Endodermal cell (in vitro differentiated cells): ENCODE measurements at regions not wholly inside any gene's neighbourhood (a gene's known extent, or its start where the extent isn't known, plus 50 kb on each side); places are given as distances from the start of the nearest gene placed in this dataset.

ENCODE experiments used
- DNase-seq: peaks from one replicate; pipeline ENCODE4 v3.0.0-alpha.2; 2017
- H3K27ac ChIP-seq: 2 replicates; pipeline ENCODE4 v1.5.1; 2013; ENCODE audit warnings: mild to moderate bottlenecking, low read depth, low read length, moderate library complexity
- H3K27me3 ChIP-seq: 2 replicates; pipeline ENCODE4 v1.6.1; 2013; ENCODE audit warnings: mild to moderate bottlenecking, low read length, moderate library complexity; ENCODE audit not compliant: insufficient read depth, control insufficient read depth, poor library complexity, severe bottlenecking
- H3K36me3 ChIP-seq: 2 replicates; pipeline ENCODE4 v1.7.0; 2013; ENCODE audit warnings: mild to moderate bottlenecking, low read length, moderate library complexity; ENCODE audit not compliant: control insufficient read depth, insufficient read depth
- H3K4me1 ChIP-seq: one replicate; pipeline ENCODE4 v1.7.0; 2013; ENCODE audit warnings: low read length; ENCODE audit not compliant: control insufficient read depth, insufficient read depth
- H3K4me3 ChIP-seq: 2 replicates; pipeline ENCODE4 v1.5.1; 2013; ENCODE audit warnings: mild to moderate bottlenecking, low read length, moderate library complexity
- H3K9ac ChIP-seq: 2 replicates; pipeline ENCODE4 v1.6.1; 2013; ENCODE audit warnings: mild to moderate bottlenecking, low read length, moderate library complexity; ENCODE audit not compliant: poor library complexity, severe bottlenecking; ENCODE audit errors: extremely low read depth
- H3K9me3 ChIP-seq: 2 replicates; pipeline ENCODE4 v1.6.1; 2013; ENCODE audit warnings: mild to moderate bottlenecking, low read length, moderate library complexity; ENCODE audit not compliant: control insufficient read depth
- H3K27ac Mint-ChIP-seq: 2 replicates; pipeline ENCODE4 v1.8.0; 2020; ENCODE audit warnings: mixed read lengths
- H3K27me3 Mint-ChIP-seq: 2 replicates; pipeline ENCODE4 v1.8.0; 2021; ENCODE audit warnings: mild to moderate bottlenecking, mixed read lengths; ENCODE audit not compliant: insufficient read depth
- H3K36me3 Mint-ChIP-seq: 2 replicates; pipeline ENCODE4 v1.8.0; 2020; ENCODE audit warnings: low read depth, mixed read lengths
- H3K4me1 Mint-ChIP-seq: 2 replicates; pipeline ENCODE4 v1.8.0; 2020; ENCODE audit warnings: mixed read lengths
- H3K4me3 Mint-ChIP-seq: 2 replicates; pipeline ENCODE4 v1.8.0; 2020; ENCODE audit warnings: mild to moderate bottlenecking, moderate library complexity, mixed read lengths
- H3K9me3 Mint-ChIP-seq: 2 replicates; pipeline ENCODE4 v1.8.0; 2020; ENCODE audit warnings: mild to moderate bottlenecking, mixed read lengths
- WGBS, 2 experiments: methylation state at CpG; one replicate each; pipeline versions ENCODE4 v1.1.5 to v1.1.7; 2013; ENCODE audit warnings: missing lambda C conversion rate in 2 of 2, mixed read lengths in 1 of 2; ENCODE audit not compliant: insufficient coverage in 1 of 2, insufficient read length in 1 of 2; 5-methylcytosine and 5-hydroxymethylcytosine counted together
- TF ChIP-seq, protein P1 (sequence below): fragments of 200-600 bp; sonication (generic); conservative IDR thresholded peaks from 2 replicates; pipeline ENCODE4 v1.5.0; 2021; ENCODE audit warnings: antibody characterized with exemption, mild to moderate bottlenecking

DNA sequence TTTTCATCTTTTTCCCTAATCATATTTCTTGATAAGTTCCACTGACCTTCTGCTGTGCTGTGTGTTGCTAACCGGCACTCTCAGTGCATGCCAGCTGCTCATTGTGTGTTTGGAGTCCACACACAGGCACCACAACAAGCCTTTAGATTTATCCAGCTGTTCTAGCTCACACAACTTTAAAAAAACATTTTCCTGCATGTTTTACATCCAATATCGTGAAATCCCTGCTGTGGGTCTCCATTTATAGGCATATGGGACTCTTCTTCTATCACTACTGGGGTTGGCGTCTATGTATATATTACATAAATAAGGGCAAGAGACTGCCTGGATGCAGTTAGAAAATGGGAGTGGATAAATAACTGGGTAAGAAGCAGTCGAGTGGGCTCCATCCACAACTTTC lies 183.6 kb upstream of the ADARB2 start:
- H3K36me3 Mint-ChIP-seq, result no peaks in the 10 kb centered on the region
- H3K27ac Mint-ChIP-seq, result no peak overlapping the region
- H3K9me3 Mint-ChIP-seq, result no peaks in the 10 kb centered on the region
- H3K9me3 ChIP-seq, result no peaks in the 10 kb centered on the region
- TF ChIP-seq, protein P1, sequence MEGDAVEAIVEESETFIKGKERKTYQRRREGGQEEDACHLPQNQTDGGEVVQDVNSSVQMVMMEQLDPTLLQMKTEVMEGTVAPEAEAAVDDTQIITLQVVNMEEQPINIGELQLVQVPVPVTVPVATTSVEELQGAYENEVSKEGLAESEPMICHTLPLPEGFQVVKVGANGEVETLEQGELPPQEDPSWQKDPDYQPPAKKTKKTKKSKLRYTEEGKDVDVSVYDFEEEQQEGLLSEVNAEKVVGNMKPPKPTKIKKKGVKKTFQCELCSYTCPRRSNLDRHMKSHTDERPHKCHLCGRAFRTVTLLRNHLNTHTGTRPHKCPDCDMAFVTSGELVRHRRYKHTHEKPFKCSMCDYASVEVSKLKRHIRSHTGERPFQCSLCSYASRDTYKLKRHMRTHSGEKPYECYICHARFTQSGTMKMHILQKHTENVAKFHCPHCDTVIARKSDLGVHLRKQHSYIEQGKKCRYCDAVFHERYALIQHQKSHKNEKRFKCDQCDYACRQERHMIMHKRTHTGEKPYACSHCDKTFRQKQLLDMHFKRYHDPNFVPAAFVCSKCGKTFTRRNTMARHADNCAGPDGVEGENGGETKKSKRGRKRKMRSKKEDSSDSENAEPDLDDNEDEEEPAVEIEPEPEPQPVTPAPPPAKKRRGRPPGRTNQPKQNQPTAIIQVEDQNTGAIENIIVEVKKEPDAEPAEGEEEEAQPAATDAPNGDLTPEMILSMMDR, result no peak
- H3K9ac ChIP-seq, result no peak overlapping the region
- 88 to 91% methylated on average over 1 to 4 of the region's 4 CpGs for WGBS, 2 experiments
- H3K36me3 ChIP-seq, result no peaks in the 10 kb centered on the region
- H3K27me3 ChIP-seq, result no peaks in the 10 kb centered on the region
- no peaks in the 10 kb centered on the region for H3K27me3 Mint-ChIP-seq
- H3K4me1 Mint-ChIP-seq, result no peaks in the 10 kb centered on the region
- H3K4me3 ChIP-seq, result no peak overlapping the region
- H3K27ac ChIP-seq, result no peak overlapping the region
- no peak for DNase-seq
- no peak overlapping the region for H3K4me3 Mint-ChIP-seq
- H3K4me1 ChIP-seq, result no peaks in the 10 kb centered on the region

DNA sequence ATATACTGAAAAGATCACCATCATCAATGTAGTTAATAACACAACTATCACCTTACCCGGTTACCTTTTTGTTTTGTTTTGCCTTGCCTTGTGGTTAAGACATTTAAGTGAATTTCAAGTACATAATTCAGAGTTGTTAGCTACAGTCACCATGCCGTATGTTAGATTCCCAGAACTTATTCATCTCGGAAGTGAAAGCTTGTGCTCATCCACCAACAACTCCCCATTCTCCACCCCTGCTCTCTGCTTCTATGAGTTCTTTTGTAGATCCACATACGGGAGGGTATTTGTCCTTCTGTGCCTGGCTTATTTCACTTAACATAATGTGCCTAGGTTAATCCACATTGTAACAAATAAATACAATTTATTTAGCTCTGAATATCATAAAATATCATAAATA lies 182.8 kb upstream of the ADARB2 start:
- WGBS, 2 experiments, result 55 to 71% methylated on average over 2 to 4 of the region's 4 CpGs
- TF ChIP-seq, protein P1, result no peak
- Mint-ChIP-seq H3K36me3 (no peaks in the 10 kb centered on the region), H3K4me3 (no peak overlapping the region), H3K4me1 (no peaks in the 10 kb centered on the region), H3K27ac (no peak overlapping the region), H3K9me3 (no peaks in the 10 kb centered on the region), H3K27me3 (no peaks in the 10 kb centered on the region)
- no peak overlapping the region for H3K27ac ChIP-seq
- H3K4me1 ChIP-seq, result no peaks in the 10 kb centered on the region
- H3K9ac ChIP-seq, result no peak overlapping the region
- H3K36me3 ChIP-seq, result no peaks in the 10 kb centered on the region
- H3K9me3 ChIP-seq, result no peaks in the 10 kb centered on the region
- no peak for DNase-seq
- H3K4me3 ChIP-seq, result no peak overlapping the region
- no peaks in the 10 kb centered on the region for H3K27me3 ChIP-seq

DNA sequence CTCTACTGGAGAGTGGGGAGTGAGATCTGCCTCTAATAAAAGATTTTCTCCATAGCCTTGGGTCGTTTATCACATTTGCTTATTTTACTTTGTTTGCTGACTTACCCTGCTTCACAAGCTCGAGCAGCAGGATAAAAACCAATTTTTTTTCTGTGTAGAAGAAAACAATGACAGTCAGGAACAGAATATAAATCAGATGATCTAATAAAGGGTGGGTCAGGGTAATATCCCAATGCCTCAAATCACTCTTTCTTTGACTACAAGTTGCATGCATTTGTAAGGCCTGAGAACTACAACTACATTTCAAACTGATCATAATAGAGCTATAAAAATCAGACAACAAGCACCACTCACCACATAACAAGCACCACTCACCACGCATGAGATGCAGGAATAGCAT lies 174.4 kb upstream of the ADARB2 start:
- H3K27ac ChIP-seq, result no peak overlapping the region
- no peak overlapping the region for H3K9ac ChIP-seq
- no peaks in the 10 kb centered on the region for H3K27me3 Mint-ChIP-seq
- H3K27me3 ChIP-seq, result no peaks in the 10 kb centered on the region
- H3K4me3 ChIP-seq, result no peak overlapping the region
- no peaks in the 10 kb centered on the region for H3K36me3 Mint-ChIP-seq
- H3K36me3 ChIP-seq, result no peaks in the 10 kb centered on the region
- no peak overlapping the region for H3K4me3 Mint-ChIP-seq
- TF ChIP-seq, protein P1, result no peak
- no peaks in the 10 kb centered on the region for H3K4me1 Mint-ChIP-seq
- no peak for DNase-seq
- no peaks in the 10 kb centered on the region for H3K9me3 ChIP-seq
- WGBS, 2 experiments, result 69 to 83% methylated on average over 2 to 3 of the region's 3 CpGs
- no peaks in the 10 kb centered on the region for H3K4me1 ChIP-seq
- H3K9me3 Mint-ChIP-seq, result no peaks in the 10 kb centered on the region
- H3K27ac Mint-ChIP-seq, result no peak overlapping the region
